Thyroid gland (tissue), 4 donors: ENCODE measurements at regions not wholly inside any gene's neighbourhood (a gene's known extent, or its start where the extent isn't known, plus 50 kb on each side); places are given as distances from the start of the nearest gene placed in this dataset.

Source experiments
- CTCF ChIP-seq, 6 experiments: fragments of 200-600 bp in 3 of 6; fragments of 450-650 bp in 3 of 6; sonication (generic) in 3 of 6; IDR thresholded peaks; one replicate each; pipeline ENCODE4 v1.5.1; 2016 to 2019; ENCODE audit warnings: antibody characterized with exemption in 6 of 6, mild to moderate bottlenecking in 2 of 6, inconsistent platforms in 1 of 6, moderate library complexity in 1 of 6
- POLR2A ChIP-seq, 2 donors: fragments of 450-650 bp; IDR thresholded peaks; one replicate each; pipeline ENCODE4 v1.6.1; 2017; ENCODE audit warnings: antibody characterized with exemption in 2 of 2, mild to moderate bottlenecking in 2 of 2, moderate library complexity in 1 of 2

GRCh38 chr12:65681226-65681625, 143.1 kb upstream of the HMGA2 start:
- TF ChIP-seq CTCF (IDR thresholded peaks at IDR 0.05) (no peak), POLR2A (IDR thresholded peaks at IDR 0.05) (no peak)
